Tibial nerve (tissue), 4 donors: ENCODE measurements at regions not wholly inside any gene's neighbourhood (a gene's known extent, or its start where the extent isn't known, plus 50 kb on each side); places are given as distances from the start of the nearest gene placed in this dataset.

Experiments used
- DNase-seq, 2 donors: peaks; one replicate each; pipeline ENCODE4 v3.0.0-alpha.2; 2019; ENCODE audit warnings: low spot score in 2 of 2
- H3K27ac ChIP-seq, 4 donors: fragments of 200-600 bp; sonication (generic) in 3 of 4; one replicate each; pipeline ENCODE4 v1.5.1; 2017 to 2019; ENCODE audit warnings: mild to moderate bottlenecking in 1 of 4
- H3K27me3 ChIP-seq, 2 donors: fragments of 200-600 bp; sonication (generic) in 1 of 2; one replicate each; pipeline versions ENCODE4 v1.5.1 to v1.6.0; 2017 to 2019
- H3K36me3 ChIP-seq, 3 donors: fragments of 200-600 bp; sonication (generic); one replicate each; pipeline ENCODE4 v1.5.1; 2018 to 2019
- H3K4me1 ChIP-seq, 4 donors: fragments of 200-600 bp; sonication (generic) in 3 of 4; one replicate each; pipeline ENCODE4 v1.5.1; 2017 to 2019
- H3K4me3 ChIP-seq, 4 donors: fragments of 200-600 bp; sonication (generic) in 3 of 4; one replicate each; pipeline ENCODE4 v1.5.1; 2017 to 2019; ENCODE audit warnings: mild to moderate bottlenecking in 1 of 4, moderate library complexity in 1 of 4
- H3K9me3 ChIP-seq, 4 donors: fragments of 200-600 bp; sonication (generic) in 3 of 4; one replicate each; pipeline ENCODE4 v1.5.1; 2017 to 2019
- EP300 ChIP-seq, 2 donors: sonication (generic); formaldehyde crosslinking; IDR thresholded peaks; one replicate each; pipeline ENCODE4 v1.6.1; 2017; ENCODE audit warnings: antibody characterized with exemption in 2 of 2, mild to moderate bottlenecking in 1 of 2
- POLR2A ChIP-seq, 2 donors: fragments of 450-650 bp; IDR thresholded peaks; one replicate each; pipeline ENCODE4 v1.6.1; 2017; ENCODE audit warnings: antibody characterized with exemption in 2 of 2, mild to moderate bottlenecking in 2 of 2, moderate library complexity in 2 of 2
- WGBS, 2 donors: methylation state at CpG; one replicate each; pipeline ENCODE4 v1.1.5; 2018; 5-methylcytosine and 5-hydroxymethylcytosine counted together
- TF ChIP-seq, protein P1 (sequence below), 5 experiments: fragments of 200-600 bp in 3 of 5; fragments of 450-650 bp in 2 of 5; sonication (generic) in 3 of 5; IDR thresholded peaks; one replicate each; pipeline ENCODE4 v1.5.1; 2016 to 2019; ENCODE audit warnings: antibody characterized with exemption in 5 of 5, mild to moderate bottlenecking in 3 of 5, moderate library complexity in 2 of 5

GRCh38 chr7:136139417-136139816 is 162.3 kb upstream of the MTPN start:
- H3K27ac ChIP-seq = no peak overlapping the region
- WGBS, 2 donors = 52 to 54% methylated on average over 6 of the region's 6 CpGs
- no peaks in the 10 kb centered on the region for H3K9me3 ChIP-seq
- TF ChIP-seq EP300 (IDR thresholded peaks at IDR 0.05) = no peak
- TF ChIP-seq, protein P1, sequence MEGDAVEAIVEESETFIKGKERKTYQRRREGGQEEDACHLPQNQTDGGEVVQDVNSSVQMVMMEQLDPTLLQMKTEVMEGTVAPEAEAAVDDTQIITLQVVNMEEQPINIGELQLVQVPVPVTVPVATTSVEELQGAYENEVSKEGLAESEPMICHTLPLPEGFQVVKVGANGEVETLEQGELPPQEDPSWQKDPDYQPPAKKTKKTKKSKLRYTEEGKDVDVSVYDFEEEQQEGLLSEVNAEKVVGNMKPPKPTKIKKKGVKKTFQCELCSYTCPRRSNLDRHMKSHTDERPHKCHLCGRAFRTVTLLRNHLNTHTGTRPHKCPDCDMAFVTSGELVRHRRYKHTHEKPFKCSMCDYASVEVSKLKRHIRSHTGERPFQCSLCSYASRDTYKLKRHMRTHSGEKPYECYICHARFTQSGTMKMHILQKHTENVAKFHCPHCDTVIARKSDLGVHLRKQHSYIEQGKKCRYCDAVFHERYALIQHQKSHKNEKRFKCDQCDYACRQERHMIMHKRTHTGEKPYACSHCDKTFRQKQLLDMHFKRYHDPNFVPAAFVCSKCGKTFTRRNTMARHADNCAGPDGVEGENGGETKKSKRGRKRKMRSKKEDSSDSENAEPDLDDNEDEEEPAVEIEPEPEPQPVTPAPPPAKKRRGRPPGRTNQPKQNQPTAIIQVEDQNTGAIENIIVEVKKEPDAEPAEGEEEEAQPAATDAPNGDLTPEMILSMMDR (IDR thresholded peaks at IDR 0.05) = no peak
- H3K27me3 ChIP-seq = peaks cover 0 to 2% of the 10 kb centered on the region in 2 donors
- no peak overlapping the region for H3K4me3 ChIP-seq
- no peak for DNase-seq
- no peaks in the 10 kb centered on the region for H3K4me1 ChIP-seq
- no peaks in the 10 kb centered on the region for H3K36me3 ChIP-seq

DNA sequence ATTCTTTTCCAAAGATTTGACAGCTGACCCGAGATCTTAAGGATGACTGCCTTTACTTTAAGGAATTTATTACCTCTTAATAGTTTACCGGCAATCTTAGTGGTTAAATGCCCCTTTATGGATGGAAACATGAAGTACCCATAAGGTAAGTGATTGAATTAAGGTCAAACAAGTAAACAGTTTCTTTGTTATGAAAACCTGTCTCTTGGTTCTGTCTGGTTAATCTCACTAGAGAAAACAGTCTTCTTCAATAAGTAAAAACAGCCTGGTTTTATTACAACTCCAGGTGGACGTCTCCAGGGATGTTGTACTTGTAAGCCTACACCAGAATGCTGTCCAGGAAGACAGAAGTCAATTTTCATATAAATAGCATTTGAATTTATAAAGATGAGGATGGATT is 161.8 kb upstream of the MTPN start:
- H3K4me1 ChIP-seq = no peaks in the 10 kb centered on the region
- 61 to 67% methylated on average over 3 of the region's 3 CpGs for WGBS, 2 donors

DNA sequence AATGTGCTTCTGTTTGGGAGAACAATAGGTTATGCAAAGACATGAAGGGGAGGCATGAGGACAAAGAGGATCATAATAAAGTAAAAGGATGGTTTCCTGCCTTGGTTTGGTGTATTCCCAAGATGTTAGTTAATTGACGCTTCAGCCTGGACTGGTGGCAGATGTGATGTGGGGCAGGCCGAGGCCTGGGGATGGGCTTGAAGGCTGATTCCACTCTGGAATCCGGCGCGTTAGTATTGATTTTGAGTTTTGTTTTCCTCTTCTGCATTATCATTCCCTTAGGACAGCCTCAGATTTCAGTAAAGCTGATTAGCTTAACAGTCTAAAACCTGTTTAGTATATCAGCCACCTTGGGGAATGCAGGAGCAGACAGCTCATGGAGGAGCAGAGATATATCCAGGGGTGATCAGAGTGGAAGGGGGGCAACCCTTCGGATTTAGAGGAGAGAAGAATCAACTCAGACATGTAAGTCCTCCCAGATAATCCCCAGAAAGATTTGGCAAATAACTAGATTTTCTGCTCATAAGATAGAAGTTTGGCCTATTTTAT is 159.8 kb upstream of the MTPN start:
- H3K4me1 ChIP-seq = no peaks in the 10 kb centered on the region
- DNase-seq = no peak
- no peaks in the 10 kb centered on the region for H3K36me3 ChIP-seq
- 70 to 73% methylated on average over 6 of the region's 6 CpGs for WGBS, 2 donors
- no peaks in the 10 kb centered on the region for H3K9me3 ChIP-seq
- H3K4me3 ChIP-seq = no peak overlapping the region
- peaks cover 0 to 2% of the 10 kb centered on the region in 2 donors for H3K27me3 ChIP-seq
- no peak overlapping the region for H3K27ac ChIP-seq
- TF ChIP-seq POLR2A (IDR thresholded peaks at IDR 0.05) = no peak
- TF ChIP-seq EP300 (IDR thresholded peaks at IDR 0.05) = no peak
- TF ChIP-seq, protein P1 (IDR thresholded peaks at IDR 0.05) = no peak

More for the DNA sequence above, 161.8 kb upstream of the MTPN start:
- no peak for DNase-seq
- H3K27ac ChIP-seq = no peak overlapping the region
- H3K27me3 ChIP-seq = peaks cover 0 to 2% of the 10 kb centered on the region in 2 donors
- TF ChIP-seq, protein P1 (IDR thresholded peaks at IDR 0.05) = no peak
- no peaks in the 10 kb centered on the region for H3K36me3 ChIP-seq
- H3K4me3 ChIP-seq = no peak overlapping the region
- H3K9me3 ChIP-seq = no peaks in the 10 kb centered on the region

DNA sequence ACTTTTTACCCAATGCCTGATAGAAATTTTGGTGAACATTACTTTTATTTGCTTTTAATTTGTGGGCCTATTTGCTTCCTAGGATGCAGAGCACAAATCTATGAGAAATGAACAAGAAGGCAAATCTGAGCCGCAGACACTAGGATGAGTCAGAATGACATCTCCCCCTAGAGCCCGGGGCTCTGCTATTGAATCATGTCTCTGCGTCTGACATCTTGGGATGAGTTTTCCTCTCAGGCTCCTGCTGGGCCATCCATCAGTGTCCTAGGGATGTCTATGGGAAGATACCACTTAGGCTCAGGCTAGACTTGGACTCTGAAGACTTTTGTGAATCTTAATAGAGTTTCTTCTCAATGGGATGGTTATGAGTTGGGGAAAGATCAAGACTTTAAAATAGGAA is 157.3 kb upstream of the MTPN start:
- no peak for DNase-seq
- no peak overlapping the region for H3K27ac ChIP-seq
- 56% methylated on average over 3 of the region's 3 CpGs for WGBS, 2 donors

DNA sequence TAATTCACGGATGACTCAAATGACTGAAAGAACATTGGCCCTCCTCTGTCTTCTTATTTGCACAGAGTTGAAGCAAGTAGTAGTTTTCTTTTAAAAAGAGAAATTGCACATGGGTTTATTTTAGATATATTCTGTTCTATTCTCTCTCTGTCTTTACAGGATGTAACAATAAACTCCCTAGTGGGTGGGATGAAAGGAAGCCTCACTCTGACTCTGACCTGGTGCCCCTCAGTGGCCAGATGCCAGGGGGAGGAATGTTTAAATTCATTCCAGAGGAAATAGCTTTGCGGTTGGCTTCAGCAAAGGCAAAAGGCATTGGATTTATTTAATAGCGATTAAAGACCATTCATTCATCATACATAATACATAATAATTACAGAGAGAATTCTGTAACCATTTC is 156.4 kb upstream of the MTPN start:
- Histone ChIP-seq H3K36me3 (no peaks in the 10 kb centered on the region), H3K4me1 (no peaks in the 10 kb centered on the region), H3K27ac (no peak overlapping the region), H3K27me3 (peaks cover 0 to 2% of the 10 kb centered on the region in 2 donors), H3K4me3 (no peak overlapping the region), H3K9me3 (no peaks in the 10 kb centered on the region)
- no peak for TF ChIP-seq POLR2A (IDR thresholded peaks at IDR 0.05)
- no peak for TF ChIP-seq EP300 (IDR thresholded peaks at IDR 0.05)
- TF ChIP-seq, protein P1 (IDR thresholded peaks at IDR 0.05) = no peak
- 10 to 24% methylated on average over 3 of the region's 3 CpGs for WGBS, 2 donors
- no peak for DNase-seq

More for the DNA sequence above, 157.3 kb upstream of the MTPN start:
- no peaks in the 10 kb centered on the region for H3K4me1 ChIP-seq
- TF ChIP-seq, protein P1 (IDR thresholded peaks at IDR 0.05) = no peak
- TF ChIP-seq POLR2A (IDR thresholded peaks at IDR 0.05) (no peak), EP300 (IDR thresholded peaks at IDR 0.05) (no peak)
- peaks cover 0 to 2% of the 10 kb centered on the region in 2 donors for H3K27me3 ChIP-seq
- no peaks in the 10 kb centered on the region for H3K9me3 ChIP-seq
- no peaks in the 10 kb centered on the region for H3K36me3 ChIP-seq
- no peak overlapping the region for H3K4me3 ChIP-seq
